Ascending aorta (tissue), 2 donors: ENCODE measurements at regions not wholly inside any gene's neighbourhood (a gene's known extent, or its start where the extent isn't known, plus 50 kb on each side); places are given as distances from the start of the nearest gene placed in this dataset.

Experiments
- DNase-seq, 2 donors: peaks; one replicate each; pipeline ENCODE4 v3.0.0-alpha.2; 2019; ENCODE audit warnings: low spot score in 2 of 2
- H3K27ac ChIP-seq, 2 donors: fragments of 200-600 bp; sonication (generic); one replicate each; pipeline ENCODE4 v1.5.1; 2016 to 2017; ENCODE audit warnings: mild to moderate bottlenecking in 1 of 2
- H3K27me3 ChIP-seq: fragments of 200-600 bp; sonication (generic); one replicate; pipeline ENCODE4 v1.5.1; 2017
- H3K36me3 ChIP-seq, 2 donors: fragments of 200-600 bp; sonication (generic); one replicate each; pipeline ENCODE4 v1.5.1; 2016
- H3K4me1 ChIP-seq, 2 donors: fragments of 200-600 bp; sonication (generic); one replicate each; pipeline ENCODE4 v1.5.1; 2016 to 2017; ENCODE audit warnings: mild to moderate bottlenecking in 1 of 2
- H3K4me3 ChIP-seq, 2 donors: fragments of 200-600 bp; sonication (generic); one replicate each; pipeline ENCODE4 v1.5.1; 2016 to 2017; ENCODE audit warnings: mild to moderate bottlenecking in 1 of 2
- H3K9me3 ChIP-seq, 2 donors: fragments of 200-600 bp; sonication (generic); one replicate each; pipeline ENCODE4 v1.5.1; 2016
- intact Hi-C: fragments of 100-400 bp; cut with DNase I; formaldehyde crosslinking; loops from one replicate; pipeline ENCODE4 v1.15.1; 2023
- TF ChIP-seq, protein P1 (sequence below), 3 experiments: fragments of 200-600 bp in 2 of 3; fragments of 450-650 bp in 1 of 3; sonication (generic) in 2 of 3; IDR thresholded peaks; one replicate each; pipeline ENCODE4 v1.5.1; 2016 to 2019; ENCODE audit warnings: antibody characterized with exemption in 3 of 3, mild to moderate bottlenecking in 1 of 3, moderate library complexity in 1 of 3

DNA sequence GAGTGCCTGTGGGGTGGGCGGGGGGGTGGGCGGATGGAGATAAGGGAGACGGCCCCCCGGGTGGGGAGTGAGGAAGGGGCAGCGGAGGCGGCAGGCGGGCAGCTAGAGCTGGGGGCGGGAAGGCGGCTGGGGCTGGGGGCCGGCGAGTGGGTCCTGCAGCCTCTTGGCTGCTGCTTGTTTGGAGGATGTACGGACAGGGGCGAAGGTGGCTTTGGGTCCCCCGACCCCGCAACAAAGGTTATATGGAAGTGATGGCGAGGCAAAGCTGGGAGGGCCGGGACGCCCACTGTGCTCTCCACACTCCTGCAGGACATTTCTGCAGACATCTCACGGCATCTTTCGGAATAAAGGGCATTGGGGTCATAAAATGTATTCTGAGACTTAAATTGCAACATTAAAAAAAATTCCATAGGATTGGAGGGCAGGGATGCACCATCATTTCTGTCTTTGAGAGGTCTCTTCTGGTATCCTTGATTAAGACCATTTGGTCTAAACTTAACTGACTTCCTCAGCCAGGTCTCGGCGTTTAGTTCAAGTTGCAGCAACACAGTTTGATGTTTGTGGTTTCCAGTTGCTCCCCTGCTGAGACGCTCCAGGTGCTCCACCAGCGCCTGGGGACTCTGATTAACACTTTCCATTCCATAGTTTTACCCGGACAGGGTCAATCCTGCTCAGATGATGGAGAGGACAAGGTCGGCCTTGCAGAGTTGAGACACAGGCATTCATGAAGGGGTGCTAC lies 101.6 kb upstream of the SSBP2 start:
- peak overlapping the region; percentile 59 to 73 for H3K4me3 ChIP-seq
- peaks cover 3 to 38% of the 10 kb centered on the region in 2 donors for H3K4me1 ChIP-seq
- H3K36me3 ChIP-seq, result no peaks in the 10 kb centered on the region
- intact Hi-C loops, result loop anchor here (5.0 kb wide), 1 partner anchor 425 kb away; no protein-coding TSS in a partner anchor
- no peaks in the 10 kb centered on the region for H3K9me3 ChIP-seq
- H3K27ac ChIP-seq, result peak overlapping the region; percentile 88 to 90
- no peak for DNase-seq
- TF ChIP-seq, protein P1, sequence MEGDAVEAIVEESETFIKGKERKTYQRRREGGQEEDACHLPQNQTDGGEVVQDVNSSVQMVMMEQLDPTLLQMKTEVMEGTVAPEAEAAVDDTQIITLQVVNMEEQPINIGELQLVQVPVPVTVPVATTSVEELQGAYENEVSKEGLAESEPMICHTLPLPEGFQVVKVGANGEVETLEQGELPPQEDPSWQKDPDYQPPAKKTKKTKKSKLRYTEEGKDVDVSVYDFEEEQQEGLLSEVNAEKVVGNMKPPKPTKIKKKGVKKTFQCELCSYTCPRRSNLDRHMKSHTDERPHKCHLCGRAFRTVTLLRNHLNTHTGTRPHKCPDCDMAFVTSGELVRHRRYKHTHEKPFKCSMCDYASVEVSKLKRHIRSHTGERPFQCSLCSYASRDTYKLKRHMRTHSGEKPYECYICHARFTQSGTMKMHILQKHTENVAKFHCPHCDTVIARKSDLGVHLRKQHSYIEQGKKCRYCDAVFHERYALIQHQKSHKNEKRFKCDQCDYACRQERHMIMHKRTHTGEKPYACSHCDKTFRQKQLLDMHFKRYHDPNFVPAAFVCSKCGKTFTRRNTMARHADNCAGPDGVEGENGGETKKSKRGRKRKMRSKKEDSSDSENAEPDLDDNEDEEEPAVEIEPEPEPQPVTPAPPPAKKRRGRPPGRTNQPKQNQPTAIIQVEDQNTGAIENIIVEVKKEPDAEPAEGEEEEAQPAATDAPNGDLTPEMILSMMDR (IDR thresholded peaks at IDR 0.05), result no peak
- no peaks in the 10 kb centered on the region for H3K27me3 ChIP-seq

- Histone ChIP-seq H3K4me1 (peaks cover 0 to 38% of the 10 kb centered on the region in 2 donors), H3K27ac (peak overlapping the region; percentile 88 to 90), H3K9me3 (no peaks in the 10 kb centered on the region), H3K36me3 (no peaks in the 10 kb centered on the region), H3K27me3 (no peaks in the 10 kb centered on the region), H3K4me3 (peak overlapping the region; percentile 59 to 73)
- peak; percentile 85 to 97 for DNase-seq
- TF ChIP-seq, protein P1 (IDR thresholded peaks at IDR 0.05), result no peak
- intact Hi-C loops, result loop anchor here (1.0 to 5.0 kb wide), 4 partner anchors 63 to 619 kb away; partner anchors contain the start of genes CKMT2 and SSBP2
Observed at GRCh38 chr5:81851481-81852178, 100.7 kb upstream of the SSBP2 start.

DNA sequence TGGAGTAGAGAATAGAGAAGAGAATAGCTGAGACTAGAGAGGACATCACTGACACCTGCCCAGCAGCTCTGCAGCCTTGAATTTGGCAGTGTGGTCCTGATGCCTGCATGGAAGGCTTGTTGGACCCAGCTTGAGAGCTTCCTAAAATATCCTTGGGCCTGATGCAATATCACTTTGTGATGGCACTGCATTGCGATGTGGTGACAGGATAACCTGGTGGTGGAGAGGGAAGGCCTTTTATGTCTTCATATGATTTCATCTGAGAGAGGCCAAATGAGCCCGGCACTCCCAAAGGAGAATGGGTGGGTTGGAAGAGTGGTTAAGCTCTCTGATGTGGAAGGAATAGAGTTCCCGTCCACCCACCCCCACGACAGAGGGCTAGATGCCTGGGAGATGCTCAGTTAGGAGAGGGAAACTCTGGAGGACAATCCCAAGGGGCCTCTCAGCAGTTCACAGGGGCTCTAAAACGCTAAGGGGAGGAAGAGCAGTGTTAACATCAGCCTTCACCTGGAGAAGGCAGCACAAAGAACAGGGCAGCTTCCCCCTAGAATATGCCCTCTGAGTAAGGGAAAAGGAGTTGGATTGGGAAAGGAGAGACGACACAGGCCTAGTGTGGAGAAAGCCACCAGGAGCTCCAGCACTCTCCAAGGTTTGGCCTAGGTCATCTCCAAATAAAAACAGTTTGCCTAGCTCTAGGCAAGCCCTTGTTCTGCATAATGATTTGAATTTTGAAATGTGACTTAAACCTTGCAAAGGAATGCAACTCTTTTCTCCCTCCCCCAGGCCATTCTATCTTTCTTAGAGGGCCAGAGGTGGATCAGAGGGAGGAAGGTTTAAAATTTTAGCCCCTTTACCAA lies 99.8 kb upstream of the SSBP2 start:
- H3K36me3 ChIP-seq, result no peaks in the 10 kb centered on the region
- no peaks in the 10 kb centered on the region for H3K9me3 ChIP-seq
- peak overlapping the region in 1 of 2 donors; percentile 73 for H3K4me3 ChIP-seq
- H3K4me1 ChIP-seq, result peaks cover 0 to 32% of the 10 kb centered on the region in 2 donors
- TF ChIP-seq, protein P1 (IDR thresholded peaks at IDR 0.05), result no peak
- H3K27me3 ChIP-seq, result no peaks in the 10 kb centered on the region
- peak in 1 of 2 donors; percentile 65 for DNase-seq
- intact Hi-C loops, result loop anchor here (1.0 to 5.0 kb wide), 4 partner anchors 62 to 618 kb away; partner anchors contain the start of genes CKMT2 and SSBP2
- H3K27ac ChIP-seq, result peak overlapping the region; percentile 88 to 90

GRCh38 chr5:81849770-81850367 lies 99.0 kb upstream of the SSBP2 start:
- no peaks in the 10 kb centered on the region for H3K36me3 ChIP-seq
- H3K4me1 ChIP-seq, result peaks cover 0 to 30% of the 10 kb centered on the region in 2 donors
- no peak for DNase-seq
- no peaks in the 10 kb centered on the region for H3K27me3 ChIP-seq
- no peaks in the 10 kb centered on the region for H3K9me3 ChIP-seq
- no peak overlapping the region for H3K4me3 ChIP-seq
- intact Hi-C loops, result loop anchor here (2.0 to 5.0 kb wide), 2 partner anchors 423 to 617 kb away; partner anchors contain the start of gene CKMT2
- TF ChIP-seq, protein P1 (IDR thresholded peaks at IDR 0.05), result no peak
- H3K27ac ChIP-seq, result peak overlapping the region; percentile 88 to 90

DNA sequence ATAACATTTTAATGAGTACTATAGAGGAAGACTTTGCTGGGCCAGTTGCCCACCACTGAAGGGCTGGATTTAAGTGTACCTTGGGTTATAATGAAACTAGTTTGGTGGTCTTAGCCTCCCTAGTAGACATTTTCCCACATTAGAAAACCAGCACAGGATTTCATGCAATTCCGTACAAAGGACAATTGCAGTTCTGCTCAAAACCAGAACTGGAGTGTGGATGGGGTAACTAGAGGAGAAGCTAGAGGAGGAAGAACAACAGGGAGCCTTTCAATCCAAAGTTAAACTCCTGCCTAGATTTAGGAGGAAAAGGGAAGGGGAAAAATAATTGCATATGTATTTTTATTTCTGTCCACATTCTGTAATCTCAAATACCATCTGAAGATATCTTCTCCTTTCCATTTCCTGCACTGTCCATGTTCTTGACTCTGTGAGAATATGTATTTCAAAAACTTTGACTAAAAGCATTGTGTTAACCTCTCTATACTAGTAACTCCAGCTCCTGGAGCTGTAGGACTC lies 97.5 kb upstream of the SSBP2 start:
- Histone ChIP-seq H3K27me3 (no peaks in the 10 kb centered on the region), H3K27ac (no peak overlapping the region), H3K4me1 (peaks cover 0 to 21% of the 10 kb centered on the region in 2 donors), H3K4me3 (no peak overlapping the region), H3K36me3 (no peaks in the 10 kb centered on the region), H3K9me3 (no peaks in the 10 kb centered on the region)
- TF ChIP-seq, protein P1 (IDR thresholded peaks at IDR 0.05), result no peak
- intact Hi-C loops, result no loop called here
- DNase-seq, result no peak
